ENCODE measurements at regions not wholly inside any gene's neighbourhood (a gene's known extent, or its start where the extent isn't known, plus 50 kb on each side); places are given as distances from the start of the nearest gene placed in this dataset.
A peak's percentile ranks its signal among the peaks of the same experiment; 100 is the strongest.

GRCh38 chr6:51474022-51474975, 613.1 kb downstream of the PKHD1 start:
- Histone ChIP-seq H3K4me3 (no peak overlapping the region), H3K9me3 (ENCODE audit: control insufficient read depth in 4 of 4, insufficient read depth in 3 of 4, low read length in 3 of 4) (no peaks in the 10 kb centered on the region), H3K27ac (ENCODE audit: low read depth in 1 of 2, low read length in 1 of 2) (no peak overlapping the region), H3K9ac (ENCODE audit: insufficient read depth in 1 of 2, low read length in 2 of 2) (no peak overlapping the region), H3K36me3 (ENCODE audit: control insufficient read depth in 4 of 4, insufficient read depth in 4 of 4, low read length in 4 of 4) (no peaks in the 10 kb centered on the region), H3K27me3 (ENCODE audit: control insufficient read depth in 3 of 3, insufficient read depth in 3 of 3, low read length in 2 of 3) (no peaks in the 10 kb centered on the region), H3K4me1 (ENCODE audit: control insufficient read depth in 5 of 5, insufficient read depth in 5 of 5, low read length in 5 of 5) (peaks cover 0 to 21% (median 0%) of the 10 kb centered on the region in 5 donors)
- 50 to 75% methylated on average over 9 of the region's 9 CpGs for WGBS, 2 donors
- DNase-seq, result peak; percentile 43 to 86 (median 81)
- no peak for ATAC-seq (ENCODE audit: insufficient read depth, low FRiP score)
- TF ChIP-seq CTCF (IDR thresholded peaks at IDR 0.05; ENCODE audit: control extremely low read depth, extremely low read depth), result no peak

GRCh38 chr6:51477711-51478311, 609.6 kb downstream of the PKHD1 start:
- H3K4me3 ChIP-seq, result no peak overlapping the region
- no peaks in the 10 kb centered on the region for H3K36me3 ChIP-seq (ENCODE audit: control insufficient read depth in 4 of 4, insufficient read depth in 4 of 4, low read length in 4 of 4)
- H3K27ac ChIP-seq (ENCODE audit: low read depth in 1 of 2, low read length in 1 of 2), result no peak overlapping the region
- no peak for TF ChIP-seq CTCF (IDR thresholded peaks at IDR 0.05; ENCODE audit: control extremely low read depth, extremely low read depth)
- 87 to 88% methylated on average over 8 of the region's 8 CpGs for WGBS, 2 donors
- H3K9me3 ChIP-seq (ENCODE audit: control insufficient read depth in 4 of 4, insufficient read depth in 3 of 4, low read length in 3 of 4), result no peaks in the 10 kb centered on the region
- ATAC-seq (ENCODE audit: insufficient read depth, low FRiP score), result no peak
- DNase-seq, result no peak
- peaks cover 0 to 21% (median 0%) of the 10 kb centered on the region in 5 donors for H3K4me1 ChIP-seq (ENCODE audit: control insufficient read depth in 5 of 5, insufficient read depth in 5 of 5, low read length in 5 of 5)
- no peak overlapping the region for H3K9ac ChIP-seq (ENCODE audit: insufficient read depth in 1 of 2, low read length in 2 of 2)
- no peaks in the 10 kb centered on the region for H3K27me3 ChIP-seq (ENCODE audit: control insufficient read depth in 3 of 3, insufficient read depth in 3 of 3, low read length in 2 of 3)

- peaks cover 0 to 9% (median 0%) of the 10 kb centered on the region in 5 donors for H3K4me1 ChIP-seq (ENCODE audit: control insufficient read depth in 5 of 5, insufficient read depth in 5 of 5, low read length in 5 of 5)
- no peak for DNase-seq
- no peak for ATAC-seq (ENCODE audit: insufficient read depth, low FRiP score)
Measured at GRCh38 chr6:51479296-51479695, 608.1 kb downstream of the PKHD1 start.

More at GRCh38 chr6:51479296-51479695, 608.1 kb downstream of the PKHD1 start:
- H3K27me3 ChIP-seq (ENCODE audit: control insufficient read depth in 3 of 3, insufficient read depth in 3 of 3, low read length in 2 of 3), result no peaks in the 10 kb centered on the region
- H3K27ac ChIP-seq (ENCODE audit: low read depth in 1 of 2, low read length in 1 of 2), result no peak overlapping the region
- WGBS, 2 donors, result 71 to 79% methylated on average over 1 of the region's 1 CpG
- H3K36me3 ChIP-seq (ENCODE audit: control insufficient read depth in 4 of 4, insufficient read depth in 4 of 4, low read length in 4 of 4), result no peaks in the 10 kb centered on the region
- no peak for TF ChIP-seq CTCF (IDR thresholded peaks at IDR 0.05; ENCODE audit: control extremely low read depth, extremely low read depth)
- no peak overlapping the region for H3K9ac ChIP-seq (ENCODE audit: insufficient read depth in 1 of 2, low read length in 2 of 2)
- H3K9me3 ChIP-seq (ENCODE audit: control insufficient read depth in 4 of 4, insufficient read depth in 3 of 4, low read length in 3 of 4), result no peaks in the 10 kb centered on the region
- no peak overlapping the region for H3K4me3 ChIP-seq
